A673 (cell line): ENCODE measurements at regions not wholly inside any gene's neighbourhood (a gene's known extent, or its start where the extent isn't known, plus 50 kb on each side); places are given as distances from the start of the nearest gene placed in this dataset.

Source experiments
- CTCF ChIP-seq: fragments of 300-800, 200-600 bp; sonication (generic); conservative IDR thresholded peaks from 2 replicates; pipeline ENCODE4 v1.5.1; 2017; ENCODE audit warnings: low read depth, mild to moderate bottlenecking, antibody characterized with exemption, low read length, moderate library complexity, mixed read lengths
- EZH2 ChIP-seq: fragments of 200-600 bp; sonication (generic); IDR thresholded peaks from 2 replicates; pipeline ENCODE4 v1.6.1; 2017; ENCODE audit warnings: borderline replicate concordance, low read depth, mild to moderate bottlenecking, mixed read lengths, antibody characterized with exemption, low read length; ENCODE audit not compliant: poor library complexity, severe bottlenecking

DNA sequence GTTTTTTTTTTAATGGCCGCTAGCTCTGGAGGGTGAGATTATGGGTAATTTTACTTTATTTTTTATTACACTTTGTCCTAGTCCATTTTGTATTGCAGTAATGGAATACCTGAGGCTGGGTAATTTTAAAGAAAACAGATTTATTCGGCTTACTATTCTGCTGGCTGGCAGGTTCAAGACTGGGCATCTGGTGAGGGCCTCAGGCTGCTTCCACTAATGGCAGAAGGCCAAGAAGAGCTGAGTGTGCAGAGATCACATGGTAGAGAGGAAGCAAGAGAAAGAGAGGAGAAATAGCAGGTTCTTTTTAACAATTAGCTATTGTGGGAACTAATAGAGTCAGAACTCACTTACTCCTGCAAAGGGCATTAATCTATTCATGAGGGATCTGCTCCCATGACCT is 52.4 kb upstream of the ARHGAP28 start:
- no peak for TF ChIP-seq CTCF
- TF ChIP-seq EZH2: no peak
